ENCODE measurements at regions not wholly inside any gene's neighbourhood (a gene's known extent, or its start where the extent isn't known, plus 50 kb on each side); places are given as distances from the start of the nearest gene placed in this dataset.

DNA sequence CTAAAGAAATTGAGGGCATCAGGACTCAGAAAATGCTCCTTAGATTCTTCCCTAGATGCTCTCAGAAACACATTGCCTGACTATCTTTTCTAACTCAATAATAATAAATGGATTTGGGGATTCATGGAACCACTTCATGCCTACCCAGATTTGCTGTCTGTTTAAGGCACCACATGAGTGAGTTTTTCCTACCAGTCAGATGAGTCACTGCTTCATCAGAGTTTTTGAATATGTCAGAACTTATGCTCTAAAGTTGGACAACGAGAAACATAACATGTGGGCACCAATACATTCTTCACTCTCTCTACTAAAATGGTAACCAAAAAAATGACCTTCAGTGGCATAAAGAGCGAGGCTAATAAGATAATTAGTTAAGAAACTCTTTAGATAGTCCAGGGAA, 1135.1 kb downstream of the TUSC7 start:
- DNase-seq (ENCODE audit: low read depth): peak; percentile 53
- TF ChIP-seq CTCF (conservative IDR thresholded peaks at IDR 0.05; ENCODE audit: control insufficient read depth, insufficient read depth, low read depth, low read length): no peak
- H3K4me3 ChIP-seq (ENCODE audit: control insufficient read depth, low read depth, low read length): no peak overlapping the region

DNA sequence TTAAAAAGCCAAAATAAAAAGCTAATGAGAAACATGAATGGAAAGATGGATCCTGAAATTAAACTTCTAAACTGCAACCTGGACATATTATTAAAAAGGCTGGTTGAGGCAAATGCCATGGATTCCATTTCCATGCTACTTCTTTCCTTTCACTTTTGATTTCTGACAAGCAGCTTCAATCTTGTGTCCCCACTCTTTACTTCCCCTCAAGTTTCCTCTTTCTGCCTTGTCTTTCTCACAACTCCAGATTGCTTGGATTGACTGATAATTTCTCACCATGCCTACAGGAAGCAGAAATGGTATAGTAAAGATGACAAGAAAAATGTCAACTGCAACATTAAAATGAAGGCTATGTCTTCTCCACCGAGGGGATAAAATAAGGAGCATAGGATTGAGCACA, 1136.7 kb downstream of the TUSC7 start:
- DNase-seq (ENCODE audit: low read depth): no peak
- no peak for TF ChIP-seq CTCF (conservative IDR thresholded peaks at IDR 0.05; ENCODE audit: control insufficient read depth, insufficient read depth, low read depth, low read length)
- no peak overlapping the region for H3K4me3 ChIP-seq (ENCODE audit: control insufficient read depth, low read depth, low read length)

- no peak for TF ChIP-seq CTCF (conservative IDR thresholded peaks at IDR 0.05; ENCODE audit: control insufficient read depth, insufficient read depth, low read depth, low read length)
- no peak overlapping the region for H3K4me3 ChIP-seq (ENCODE audit: control insufficient read depth, low read depth, low read length)
- no peak for DNase-seq (ENCODE audit: low read depth)
Measured at GRCh38 chr3:117848606-117849005, 1139.0 kb downstream of the TUSC7 start.

DNA sequence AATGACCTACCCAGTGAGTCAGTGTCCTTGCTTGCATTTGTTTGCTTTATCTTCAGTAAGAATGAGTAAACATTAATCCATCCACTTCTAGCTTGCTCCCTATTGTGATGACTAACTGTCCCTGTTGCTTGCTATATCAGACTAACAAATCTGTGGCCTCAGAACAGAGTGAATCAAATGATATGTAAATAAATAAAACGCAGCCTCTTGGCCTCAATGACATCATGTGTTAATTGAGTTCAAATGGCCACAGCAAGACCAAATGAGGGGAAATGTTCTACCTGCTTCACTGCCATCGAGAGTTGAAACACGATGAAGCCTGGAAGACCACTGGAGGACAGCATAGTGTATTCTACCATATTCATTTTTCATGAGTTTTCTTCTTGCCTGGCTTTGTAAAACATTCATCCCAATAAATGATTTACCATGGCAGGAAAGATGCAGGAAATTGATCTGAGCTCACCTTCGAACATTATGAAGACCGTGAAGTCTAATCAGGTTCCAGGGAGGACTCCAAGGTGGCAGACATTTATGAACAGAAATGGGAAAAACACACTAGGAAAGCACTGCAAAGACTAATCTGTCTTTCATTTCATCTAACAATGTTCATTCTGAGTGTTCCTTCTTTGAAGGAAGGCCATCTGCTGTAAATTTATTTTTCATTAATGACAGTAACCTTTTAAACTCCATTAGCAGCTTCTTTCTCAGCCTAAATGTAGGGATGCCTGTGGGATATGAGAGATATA, 1144.5 kb downstream of the TUSC7 start:
- H3K4me3 ChIP-seq (ENCODE audit: control insufficient read depth, low read depth, low read length): no peak overlapping the region
- DNase-seq (ENCODE audit: low read depth): peak; percentile 88
- no peak for TF ChIP-seq CTCF (conservative IDR thresholded peaks at IDR 0.05; ENCODE audit: control insufficient read depth, insufficient read depth, low read depth, low read length)

DNA sequence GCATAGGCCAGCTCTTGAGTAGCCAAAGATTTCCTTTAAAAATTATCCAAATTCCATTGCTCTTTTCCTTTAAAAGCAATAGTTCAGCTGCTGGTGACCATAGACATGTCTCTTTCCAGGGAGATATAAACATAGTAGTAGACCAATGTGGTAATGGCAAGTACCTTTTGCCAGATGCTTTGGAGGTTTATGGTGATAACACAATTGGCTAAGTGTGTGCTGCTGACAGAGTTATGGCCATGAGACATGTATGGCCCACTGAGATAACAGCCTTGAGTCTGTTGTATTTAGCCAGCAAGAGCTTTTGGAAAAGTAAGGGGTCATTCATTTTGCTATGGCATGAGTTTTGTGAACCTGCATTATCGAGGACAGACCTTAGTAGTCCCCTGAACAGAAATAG, 1146.8 kb downstream of the TUSC7 start:
- H3K4me3 ChIP-seq (ENCODE audit: control insufficient read depth, low read depth, low read length): no peak overlapping the region
- no peak for TF ChIP-seq CTCF (conservative IDR thresholded peaks at IDR 0.05; ENCODE audit: control insufficient read depth, insufficient read depth, low read depth, low read length)
- DNase-seq (ENCODE audit: low read depth): no peak

DNA sequence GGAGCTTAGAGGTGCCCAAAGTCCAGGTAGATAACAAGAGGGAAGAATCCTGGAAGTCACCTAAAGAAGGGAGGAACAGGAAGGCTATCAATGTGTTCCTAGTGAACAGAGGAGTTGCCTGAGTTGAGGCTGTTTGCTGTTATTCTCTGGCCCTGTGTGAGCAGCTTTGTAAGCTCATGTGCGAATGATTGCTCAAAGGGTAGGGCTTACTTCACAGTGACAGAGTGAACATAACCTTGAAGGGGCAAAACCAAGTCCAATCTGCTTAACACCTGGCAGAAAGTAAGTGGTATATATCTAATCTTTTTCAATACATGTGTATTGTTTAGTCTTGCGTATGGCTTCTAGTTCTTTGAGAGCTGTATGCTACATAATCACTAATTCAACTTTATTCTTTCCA, 1153.6 kb downstream of the TUSC7 start:
- H3K4me3 ChIP-seq (ENCODE audit: control insufficient read depth, low read depth, low read length): no peak overlapping the region
- TF ChIP-seq CTCF (conservative IDR thresholded peaks at IDR 0.05; ENCODE audit: control insufficient read depth, insufficient read depth, low read depth, low read length): no peak
- DNase-seq (ENCODE audit: low read depth): no peak

DNA sequence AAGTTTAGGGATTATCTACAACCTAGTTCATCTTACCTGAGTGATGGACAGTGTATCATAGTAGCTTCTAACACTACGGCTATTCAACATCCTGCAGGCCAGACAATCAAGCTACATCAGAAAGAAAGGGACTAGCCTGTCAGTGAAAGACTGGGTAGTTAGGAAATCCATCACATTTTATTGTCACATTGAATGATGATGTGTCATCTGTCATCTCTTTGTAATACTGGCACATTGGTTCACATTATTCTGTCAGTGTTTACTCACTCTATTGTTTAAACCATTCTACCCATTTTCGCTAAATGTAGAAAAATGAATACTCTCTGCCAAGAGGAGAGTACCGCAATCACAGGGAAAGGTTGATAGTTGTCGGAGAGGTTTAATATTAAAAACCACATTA, 1155.8 kb downstream of the TUSC7 start:
- no peak for TF ChIP-seq CTCF (conservative IDR thresholded peaks at IDR 0.05; ENCODE audit: control insufficient read depth, insufficient read depth, low read depth, low read length)
- no peak for DNase-seq (ENCODE audit: low read depth)
- H3K4me3 ChIP-seq (ENCODE audit: control insufficient read depth, low read depth, low read length): no peak overlapping the region

Data from fibroblast of mammary gland (primary cell).